Spleen (tissue), 11 donors: ENCODE measurements at regions not wholly inside any gene's neighbourhood (a gene's known extent, or its start where the extent isn't known, plus 50 kb on each side); places are given as distances from the start of the nearest gene placed in this dataset.

ENCODE experiments used
- DNase-seq: peaks from one replicate; pipeline ENCODE4 v3.0.0-alpha.2; 2020
- H3K27ac ChIP-seq, 8 donors: fragments of 200-600 bp; sonication (generic) in 7 of 8; 1 replicate in 4 of 8; 2 replicates in 4 of 8; pipeline versions ENCODE4 v1.5.0 to v1.8.0; 2016 to 2021; ENCODE audit warnings: inconsistent platforms in 4 of 8, mild to moderate bottlenecking in 4 of 8, moderate library complexity in 1 of 8
- H3K27me3 ChIP-seq, 7 donors: fragments of 200-600 bp; sonication (generic) in 6 of 7; replicated peaks in 1 of 7; 1 replicate in 4 of 7; 2 replicates in 3 of 7; pipeline versions ENCODE4 v1.5.0 to v1.8.0; 2016 to 2021; ENCODE audit warnings: inconsistent platforms in 3 of 7, mild to moderate bottlenecking in 1 of 7
- H3K36me3 ChIP-seq, 6 donors: fragments of 200-600 bp; sonication (generic) in 5 of 6; 1 replicate in 4 of 6; 2 replicates in 2 of 6; pipeline versions ENCODE4 v1.5.0 to v1.8.0; 2016 to 2021; ENCODE audit warnings: inconsistent platforms in 2 of 6
- H3K4me1 ChIP-seq, 6 donors: fragments of 200-600 bp; sonication (generic) in 5 of 6; 1 replicate in 3 of 6; 2 replicates in 3 of 6; pipeline versions ENCODE4 v1.5.0 to v1.8.0; 2016 to 2021; ENCODE audit warnings: inconsistent platforms in 3 of 6
- H3K4me3 ChIP-seq, 8 donors: fragments of 200-600 bp; sonication (generic) in 7 of 8; 1 replicate in 4 of 8; 2 replicates in 4 of 8; pipeline versions ENCODE4 v1.5.0 to v1.8.0; 2016 to 2021; ENCODE audit warnings: inconsistent platforms in 4 of 8, mild to moderate bottlenecking in 4 of 8, moderate library complexity in 2 of 8
- H3K9me3 ChIP-seq, 8 donors: fragments of 200-600 bp; sonication (generic) in 7 of 8; 1 replicate in 4 of 8; 2 replicates in 4 of 8; pipeline versions ENCODE4 v1.5.0 to v1.8.0; 2016 to 2021; ENCODE audit warnings: inconsistent platforms in 4 of 8
- POLR2A ChIP-seq, 3 donors: fragments of 450-650 bp; IDR thresholded peaks; one replicate each; pipeline ENCODE4 v1.5.1; 2017; ENCODE audit warnings: antibody characterized with exemption in 3 of 3, mild to moderate bottlenecking in 1 of 3
- POLR2AphosphoS5 ChIP-seq, 3 donors: sonication (generic); formaldehyde crosslinking; IDR thresholded peaks; one replicate each; pipeline ENCODE4 v1.5.1; 2017; ENCODE audit warnings: antibody characterized with exemption in 3 of 3
- WGBS, 5 donors: extraction: QIAGEN DNeasy Blood & Tissue Kit in 3 of 5; methylation state at CpG; one replicate each; pipeline versions ENCODE4 v1.1.5 to v1.1.7; 2013 to 2018; 5-methylcytosine and 5-hydroxymethylcytosine counted together
- intact Hi-C: fragments of 100-400 bp; cut with DNase I; formaldehyde crosslinking; loops from one replicate; pipeline ENCODE4 v1.15.0; 2023; ENCODE audit warnings: low total_unique reads
- TF ChIP-seq, protein P1 (sequence below), 11 experiments: fragments of 200-600 bp in 7 of 11; fragments of 450-650 bp in 4 of 11; sonication (generic) in 4 of 11; IDR thresholded peaks in 8 of 11; conservative IDR thresholded peaks in 3 of 11; 1 replicate in 7 of 11; 2 replicates in 4 of 11; pipeline versions ENCODE4 v1.4.0 to v1.8.0; 2016 to 2021; ENCODE audit warnings: antibody characterized with exemption in 11 of 11, inconsistent platforms in 4 of 11, mild to moderate bottlenecking in 1 of 11
- donor health status: healthy with polysubstance abuse.
- donor health status: DM: no; HTN: no; CAD: no; lungs with moderate emphysema.
- donor health status: DM: no; HTN: no; CAD: no.
- donor health status: Bipolar disorder and iron deficiency.
- donor health status: healthy.
- donor health status: DM: no; HTN: no; CAD: no.
- donor health status: DM: yes; HTN: yes; CAD: no.

DNA sequence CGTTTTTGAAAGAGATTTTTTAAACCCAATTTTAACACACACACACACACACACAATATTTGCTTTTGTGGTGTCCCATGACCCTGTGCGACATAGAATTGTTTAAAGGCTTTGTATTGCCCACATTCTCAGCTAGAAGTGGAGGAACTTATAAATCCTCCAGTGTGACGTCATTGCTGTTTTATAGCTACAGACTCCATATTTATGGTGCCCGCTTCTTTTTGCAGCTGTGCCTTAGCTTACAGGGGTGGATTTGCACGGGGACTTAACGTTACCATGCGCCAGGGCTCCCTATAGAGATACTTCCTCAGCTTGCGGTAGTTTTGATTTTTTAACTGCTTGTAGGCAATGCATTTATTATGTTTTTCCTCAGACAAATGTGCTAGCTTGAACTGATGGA is 101.9 kb upstream of the SMIM21 start:
- WGBS, 5 donors, result 77 to 93% (median 85%) methylated on average over 8 of the region's 8 CpGs
- Histone ChIP-seq H3K4me3 (no peak overlapping the region), H3K27ac (no peak overlapping the region), H3K36me3 (no peaks in the 10 kb centered on the region), H3K4me1 (no peaks in the 10 kb centered on the region), H3K27me3 (no peaks in the 10 kb centered on the region), H3K9me3 (no peaks in the 10 kb centered on the region)
- TF ChIP-seq POLR2A (IDR thresholded peaks at IDR 0.05) (no peak), POLR2AphosphoS5 (IDR thresholded peaks at IDR 0.05) (no peak)
- TF ChIP-seq, protein P1, sequence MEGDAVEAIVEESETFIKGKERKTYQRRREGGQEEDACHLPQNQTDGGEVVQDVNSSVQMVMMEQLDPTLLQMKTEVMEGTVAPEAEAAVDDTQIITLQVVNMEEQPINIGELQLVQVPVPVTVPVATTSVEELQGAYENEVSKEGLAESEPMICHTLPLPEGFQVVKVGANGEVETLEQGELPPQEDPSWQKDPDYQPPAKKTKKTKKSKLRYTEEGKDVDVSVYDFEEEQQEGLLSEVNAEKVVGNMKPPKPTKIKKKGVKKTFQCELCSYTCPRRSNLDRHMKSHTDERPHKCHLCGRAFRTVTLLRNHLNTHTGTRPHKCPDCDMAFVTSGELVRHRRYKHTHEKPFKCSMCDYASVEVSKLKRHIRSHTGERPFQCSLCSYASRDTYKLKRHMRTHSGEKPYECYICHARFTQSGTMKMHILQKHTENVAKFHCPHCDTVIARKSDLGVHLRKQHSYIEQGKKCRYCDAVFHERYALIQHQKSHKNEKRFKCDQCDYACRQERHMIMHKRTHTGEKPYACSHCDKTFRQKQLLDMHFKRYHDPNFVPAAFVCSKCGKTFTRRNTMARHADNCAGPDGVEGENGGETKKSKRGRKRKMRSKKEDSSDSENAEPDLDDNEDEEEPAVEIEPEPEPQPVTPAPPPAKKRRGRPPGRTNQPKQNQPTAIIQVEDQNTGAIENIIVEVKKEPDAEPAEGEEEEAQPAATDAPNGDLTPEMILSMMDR (IDR thresholded peaks at IDR 0.05 in 8 of 11, conservative IDR thresholded peaks at IDR 0.05 in 3 of 11), result no peak
- no peak for DNase-seq
- intact Hi-C loops, result no loop called here

DNA sequence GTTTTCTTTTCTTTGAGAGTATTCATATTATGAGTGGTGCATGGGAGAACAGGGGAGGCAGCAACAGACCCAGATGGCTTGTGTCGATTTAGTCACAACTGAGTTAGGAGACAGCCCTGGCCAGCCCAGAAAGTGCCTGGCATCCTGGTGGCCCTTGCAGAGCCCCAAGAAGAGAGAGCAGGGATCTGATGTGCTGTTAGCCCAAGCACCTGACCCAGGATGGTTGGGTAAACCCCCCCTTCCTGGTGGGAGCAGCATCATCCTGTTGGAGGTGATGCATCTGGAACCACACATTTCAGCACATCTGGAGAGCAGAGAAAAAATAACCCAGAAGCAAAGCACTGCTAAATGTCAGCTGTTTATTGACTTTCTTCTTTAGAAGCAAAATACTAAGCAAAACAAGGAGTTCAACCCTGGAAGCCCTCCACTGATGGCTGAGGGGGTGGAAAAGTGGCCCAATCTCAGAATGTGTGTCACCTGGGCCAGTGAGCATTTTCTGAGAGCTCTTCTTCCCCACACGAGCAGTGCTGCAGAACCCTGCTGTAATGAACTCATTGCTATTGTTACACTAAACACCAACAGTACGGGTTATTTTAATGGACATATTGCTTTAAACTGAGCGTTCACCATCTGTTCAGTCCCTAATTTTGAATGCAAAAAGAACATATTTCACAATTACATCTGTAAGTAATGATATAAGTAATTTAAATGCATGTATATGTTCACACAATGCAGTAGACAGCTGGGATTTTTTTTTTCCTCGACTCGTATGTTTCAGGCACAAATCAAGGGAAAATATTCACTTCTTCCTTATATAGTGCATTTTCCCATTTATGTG is 100.6 kb upstream of the SMIM21 start:
- intact Hi-C loops, result no loop called here
- Histone ChIP-seq H3K4me3 (no peak overlapping the region), H3K27me3 (no peaks in the 10 kb centered on the region), H3K27ac (no peak overlapping the region), H3K9me3 (no peaks in the 10 kb centered on the region), H3K4me1 (no peaks in the 10 kb centered on the region), H3K36me3 (no peaks in the 10 kb centered on the region)
- DNase-seq, result no peak
- 79 to 85% (median 80%) methylated on average over 6 of the region's 6 CpGs for WGBS, 5 donors
- TF ChIP-seq, protein P1 (IDR thresholded peaks at IDR 0.05 in 8 of 11, conservative IDR thresholded peaks at IDR 0.05 in 3 of 11), result no peak
- TF ChIP-seq POLR2A (IDR thresholded peaks at IDR 0.05), result no peak
- TF ChIP-seq POLR2AphosphoS5 (IDR thresholded peaks at IDR 0.05), result no peak

DNA sequence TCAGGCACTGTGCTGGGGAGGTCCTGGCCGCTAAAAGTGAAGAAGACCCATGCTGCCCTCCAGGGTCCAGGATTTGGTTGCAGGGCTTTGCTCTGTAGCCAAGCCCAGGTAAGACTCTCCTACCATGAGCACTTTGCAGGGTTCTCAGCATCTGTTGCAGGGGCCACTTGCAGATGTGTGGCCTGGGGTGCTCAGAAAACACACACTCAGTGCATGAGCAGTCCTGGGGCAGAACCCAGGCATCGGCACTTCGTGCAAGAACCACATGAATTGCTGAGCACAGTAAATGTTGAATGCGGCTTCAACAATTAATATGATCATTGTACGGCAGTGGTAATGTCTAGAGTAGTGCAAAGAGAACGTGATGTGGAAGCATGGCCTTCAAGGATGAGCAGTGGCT is 98.5 kb upstream of the SMIM21 start:
- Histone ChIP-seq H3K36me3 (no peaks in the 10 kb centered on the region), H3K4me1 (no peaks in the 10 kb centered on the region), H3K27ac (no peak overlapping the region), H3K4me3 (no peak overlapping the region), H3K27me3 (no peaks in the 10 kb centered on the region), H3K9me3 (no peaks in the 10 kb centered on the region)
- TF ChIP-seq POLR2A (IDR thresholded peaks at IDR 0.05) (no peak), POLR2AphosphoS5 (IDR thresholded peaks at IDR 0.05) (no peak)
- TF ChIP-seq, protein P1 (IDR thresholded peaks at IDR 0.05 in 8 of 11, conservative IDR thresholded peaks at IDR 0.05 in 3 of 11), result no peak
- WGBS, 5 donors, result 88 to 94% (median 90%) methylated on average over 6 of the region's 6 CpGs
- no peak for DNase-seq
- intact Hi-C loops, result no loop called here

GRCh38 chr18:75525331-75525730 is 97.8 kb upstream of the SMIM21 start:
- TF ChIP-seq, protein P1 (IDR thresholded peaks at IDR 0.05 in 8 of 11, conservative IDR thresholded peaks at IDR 0.05 in 3 of 11), result no peak
- no peak for TF ChIP-seq POLR2AphosphoS5 (IDR thresholded peaks at IDR 0.05)
- TF ChIP-seq POLR2A (IDR thresholded peaks at IDR 0.05), result no peak
- 82 to 88% (median 83%) methylated on average over 7 of the region's 7 CpGs for WGBS, 5 donors
- Histone ChIP-seq H3K4me3 (no peak overlapping the region), H3K4me1 (no peaks in the 10 kb centered on the region), H3K9me3 (no peaks in the 10 kb centered on the region), H3K36me3 (no peaks in the 10 kb centered on the region), H3K27me3 (no peaks in the 10 kb centered on the region), H3K27ac (no peak overlapping the region)
- intact Hi-C loops, result no loop called here
- no peak for DNase-seq
